Mammary epithelial cell (primary cell): ENCODE measurements at regions not wholly inside any gene's neighbourhood (a gene's known extent, or its start where the extent isn't known, plus 50 kb on each side); places are given as distances from the start of the nearest gene placed in this dataset.

Experiments used
- EZH2 ChIP-seq: IDR thresholded peaks from 2 replicates; pipeline ENCODE4 v1.6.1; 2012; ENCODE audit warnings: low read length, inconsistent platforms, borderline replicate concordance
- TF ChIP-seq, protein P1 (sequence below), 2 donors: IDR thresholded peaks in 1 of 2; conservative IDR thresholded peaks in 1 of 2; 2 replicates each; pipeline ENCODE4 v1.5.1; 2011 to 2012; ENCODE audit warnings: inconsistent platforms in 2 of 2, low read length in 2 of 2, mild to moderate bottlenecking in 2 of 2, control low read depth in 1 of 2, low read depth in 1 of 2; ENCODE audit not compliant: insufficient read depth in 1 of 2; ENCODE audit errors: extremely low read depth in 1 of 2

DNA sequence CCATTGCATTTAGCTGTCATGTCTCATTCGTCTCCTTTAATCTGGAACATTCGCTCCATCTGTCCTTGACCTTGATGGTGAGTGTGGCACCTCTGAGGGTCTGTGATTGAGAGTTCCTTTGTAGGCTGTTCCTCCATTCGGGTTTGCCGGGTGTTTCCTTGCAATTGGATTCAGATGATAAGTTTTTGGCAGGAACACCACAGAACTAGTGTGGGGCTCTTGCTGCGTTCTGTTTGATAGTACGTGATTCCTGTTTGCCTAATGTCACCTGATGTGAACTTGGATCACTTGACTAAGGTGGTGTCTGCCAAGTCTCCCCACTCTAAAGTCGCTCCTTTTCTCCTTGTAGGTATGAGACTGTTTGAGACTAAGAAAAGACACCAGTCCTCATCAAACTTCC lies 109.7 kb upstream of the TMEM45B start:
- no peak for TF ChIP-seq EZH2
- TF ChIP-seq, protein P1, sequence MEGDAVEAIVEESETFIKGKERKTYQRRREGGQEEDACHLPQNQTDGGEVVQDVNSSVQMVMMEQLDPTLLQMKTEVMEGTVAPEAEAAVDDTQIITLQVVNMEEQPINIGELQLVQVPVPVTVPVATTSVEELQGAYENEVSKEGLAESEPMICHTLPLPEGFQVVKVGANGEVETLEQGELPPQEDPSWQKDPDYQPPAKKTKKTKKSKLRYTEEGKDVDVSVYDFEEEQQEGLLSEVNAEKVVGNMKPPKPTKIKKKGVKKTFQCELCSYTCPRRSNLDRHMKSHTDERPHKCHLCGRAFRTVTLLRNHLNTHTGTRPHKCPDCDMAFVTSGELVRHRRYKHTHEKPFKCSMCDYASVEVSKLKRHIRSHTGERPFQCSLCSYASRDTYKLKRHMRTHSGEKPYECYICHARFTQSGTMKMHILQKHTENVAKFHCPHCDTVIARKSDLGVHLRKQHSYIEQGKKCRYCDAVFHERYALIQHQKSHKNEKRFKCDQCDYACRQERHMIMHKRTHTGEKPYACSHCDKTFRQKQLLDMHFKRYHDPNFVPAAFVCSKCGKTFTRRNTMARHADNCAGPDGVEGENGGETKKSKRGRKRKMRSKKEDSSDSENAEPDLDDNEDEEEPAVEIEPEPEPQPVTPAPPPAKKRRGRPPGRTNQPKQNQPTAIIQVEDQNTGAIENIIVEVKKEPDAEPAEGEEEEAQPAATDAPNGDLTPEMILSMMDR (conservative IDR thresholded peaks at IDR 0.05 in 1 of 2, IDR thresholded peaks at IDR 0.05 in 1 of 2; ENCODE audit: extremely low read depth in 1 of 2, insufficient read depth in 1 of 2, low read depth in 1 of 2, low read length in 2 of 2), result no peak
